ENCODE measurements at regions not wholly inside any gene's neighbourhood (a gene's known extent, or its start where the extent isn't known, plus 50 kb on each side); places are given as distances from the start of the nearest gene placed in this dataset.

DNA sequence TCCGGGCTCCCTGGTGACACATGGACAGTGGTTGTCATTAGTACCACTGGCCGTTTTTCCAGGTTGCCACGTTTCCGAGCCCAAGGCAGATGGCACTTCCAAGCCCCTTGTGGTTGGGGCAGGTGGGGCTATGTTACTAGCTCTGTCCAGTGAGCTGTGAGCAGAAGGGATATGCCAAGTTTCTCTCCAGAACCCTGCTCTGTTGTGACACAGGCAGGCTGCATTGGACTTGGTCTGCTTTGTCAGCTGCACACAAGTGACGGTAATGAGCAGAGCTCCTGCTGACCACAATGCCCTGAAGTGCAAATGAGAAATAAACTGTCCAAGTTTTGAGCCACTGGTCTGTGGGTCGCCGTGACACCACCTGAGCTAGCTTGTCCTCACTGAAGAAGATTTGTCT is 118.8 kb downstream of the GYPC start:
- DNase-seq (ENCODE audit: extremely low read depth, low read depth), result no peak
- TF ChIP-seq, protein P1, sequence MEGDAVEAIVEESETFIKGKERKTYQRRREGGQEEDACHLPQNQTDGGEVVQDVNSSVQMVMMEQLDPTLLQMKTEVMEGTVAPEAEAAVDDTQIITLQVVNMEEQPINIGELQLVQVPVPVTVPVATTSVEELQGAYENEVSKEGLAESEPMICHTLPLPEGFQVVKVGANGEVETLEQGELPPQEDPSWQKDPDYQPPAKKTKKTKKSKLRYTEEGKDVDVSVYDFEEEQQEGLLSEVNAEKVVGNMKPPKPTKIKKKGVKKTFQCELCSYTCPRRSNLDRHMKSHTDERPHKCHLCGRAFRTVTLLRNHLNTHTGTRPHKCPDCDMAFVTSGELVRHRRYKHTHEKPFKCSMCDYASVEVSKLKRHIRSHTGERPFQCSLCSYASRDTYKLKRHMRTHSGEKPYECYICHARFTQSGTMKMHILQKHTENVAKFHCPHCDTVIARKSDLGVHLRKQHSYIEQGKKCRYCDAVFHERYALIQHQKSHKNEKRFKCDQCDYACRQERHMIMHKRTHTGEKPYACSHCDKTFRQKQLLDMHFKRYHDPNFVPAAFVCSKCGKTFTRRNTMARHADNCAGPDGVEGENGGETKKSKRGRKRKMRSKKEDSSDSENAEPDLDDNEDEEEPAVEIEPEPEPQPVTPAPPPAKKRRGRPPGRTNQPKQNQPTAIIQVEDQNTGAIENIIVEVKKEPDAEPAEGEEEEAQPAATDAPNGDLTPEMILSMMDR (IDR thresholded peaks at IDR 0.05; ENCODE audit: low read depth, low read length), result no peak

- TF ChIP-seq, protein P1 (IDR thresholded peaks at IDR 0.05; ENCODE audit: low read depth, low read length), result no peak
- DNase-seq (ENCODE audit: extremely low read depth, low read depth), result no peak
Observed at GRCh38 chr2:126775300-126775985, 119.5 kb downstream of the GYPC start.

DNA sequence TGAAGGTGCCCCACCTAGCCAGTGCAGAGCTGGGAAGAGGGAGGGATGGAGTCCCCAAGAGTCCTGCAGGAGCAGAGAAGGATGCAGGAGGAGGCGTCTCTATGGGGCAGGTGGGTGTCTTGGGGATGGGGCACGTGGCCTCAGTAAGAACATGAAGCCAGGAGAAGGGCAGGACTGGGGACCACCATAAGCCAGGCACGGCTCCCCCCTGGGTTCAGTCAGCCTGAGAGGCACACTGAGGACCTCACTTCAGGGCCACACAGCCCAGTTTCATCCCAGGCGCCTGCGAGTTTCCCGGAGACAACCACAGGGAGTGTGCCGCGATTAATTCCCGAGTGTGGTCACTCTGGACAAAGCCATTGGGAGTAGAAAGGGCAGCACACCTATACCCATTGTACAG is 120.3 kb downstream of the GYPC start:
- TF ChIP-seq, protein P1 (IDR thresholded peaks at IDR 0.05; ENCODE audit: low read depth, low read length), result no peak
- no peak for DNase-seq (ENCODE audit: extremely low read depth, low read depth)

DNA sequence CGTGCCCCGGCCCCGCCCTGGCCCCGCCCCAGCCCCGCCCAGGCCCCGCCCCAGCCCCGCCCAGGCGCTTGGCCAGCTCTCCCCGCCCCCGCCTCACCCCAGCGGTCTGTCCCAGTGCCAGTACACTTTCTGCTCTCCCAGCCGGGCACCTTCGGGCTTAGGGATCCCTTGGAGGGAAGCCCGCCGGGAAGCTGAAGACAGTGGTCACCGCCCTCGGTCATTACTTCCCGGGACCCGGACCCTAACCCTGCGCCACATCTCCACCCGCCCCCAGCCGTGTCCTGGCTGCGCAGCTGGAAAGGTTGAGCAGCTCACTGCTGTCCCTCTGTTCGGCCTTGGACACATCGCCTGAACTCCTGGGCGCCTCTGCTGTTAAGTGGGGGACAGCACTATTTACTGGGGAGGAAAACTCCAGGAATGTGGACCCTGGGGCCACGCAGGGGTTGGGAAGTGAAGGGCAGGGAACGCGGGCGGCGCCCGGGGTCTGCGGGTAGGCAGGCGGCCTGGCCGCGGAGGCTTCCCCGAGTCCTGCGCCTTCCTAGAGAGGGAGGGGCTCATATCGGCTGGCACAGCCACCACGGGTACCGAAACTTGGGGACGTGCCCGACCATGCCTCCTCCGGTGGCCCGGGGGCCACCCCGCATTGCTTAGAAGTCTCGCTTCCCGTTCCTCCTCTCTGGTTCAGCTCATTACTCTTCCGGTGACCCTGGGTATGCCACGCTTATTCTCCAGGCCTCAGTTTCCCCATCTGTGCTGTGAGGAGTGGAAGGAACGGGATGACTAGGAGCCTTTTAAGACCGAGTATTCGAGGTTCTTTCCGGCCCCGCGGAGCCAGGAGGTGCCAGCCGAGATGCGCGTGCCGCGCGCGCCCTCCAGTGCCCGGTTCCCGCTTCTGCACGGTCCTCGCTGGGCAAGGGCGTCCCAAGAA is 121.0 kb downstream of the GYPC start:
- TF ChIP-seq, protein P1 (IDR thresholded peaks at IDR 0.05; ENCODE audit: low read depth, low read length), result peak; percentile 99
- peak; percentile 28 for DNase-seq (ENCODE audit: extremely low read depth, low read depth)

GRCh38 chr2:126777620-126777978 is 121.1 kb upstream of the TEX51 start:
- DNase-seq (ENCODE audit: extremely low read depth, low read depth), result no peak
- TF ChIP-seq, protein P1 (IDR thresholded peaks at IDR 0.05; ENCODE audit: low read depth, low read length), result no peak

GRCh38 chr2:126778561-126779501 is 119.9 kb upstream of the TEX51 start:
- TF ChIP-seq, protein P1 (IDR thresholded peaks at IDR 0.05; ENCODE audit: low read depth, low read length), result no peak
- DNase-seq (ENCODE audit: extremely low read depth, low read depth), result no peak

Data from AG09319 (cell line).